ENCODE measurements at regions not wholly inside any gene's neighbourhood (a gene's known extent, or its start where the extent isn't known, plus 50 kb on each side); places are given as distances from the start of the nearest gene placed in this dataset.

DNA sequence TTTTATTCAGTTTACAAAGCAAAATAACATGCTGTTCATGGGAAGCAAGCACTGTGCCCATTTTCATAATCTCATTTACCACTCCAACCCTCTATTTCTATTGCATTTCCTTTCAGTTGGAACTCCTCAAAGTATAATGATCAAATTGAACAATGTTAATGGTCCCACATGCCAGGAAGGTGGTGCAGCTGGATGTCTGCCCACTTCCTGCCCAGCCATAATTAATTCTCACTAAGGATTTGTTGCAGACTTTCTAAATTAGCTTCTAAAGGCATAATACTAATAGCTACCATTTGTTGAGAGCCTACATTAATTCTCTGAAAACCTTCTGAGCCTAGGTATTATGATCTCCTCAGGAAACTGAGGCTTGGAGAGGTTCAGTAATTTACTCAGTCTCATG, 316.1 kb upstream of the TPM1 start:
- TF ChIP-seq FOXM1 (IDR thresholded peaks at IDR 0.05; ENCODE audit: borderline replicate concordance, low read depth) (0 out of 2 replicates have a peak, but pooled peaks have one; percentile 26), TEAD4 (IDR thresholded peaks at IDR 0.05) (0 out of 2 replicates have a peak, but pooled peaks have one; percentile 5), NFIC (IDR thresholded peaks at IDR 0.05) (peak; percentile 70), TCF12 (IDR thresholded peaks at IDR 0.05; ENCODE audit: low read depth) (no peak), YY1 (IDR thresholded peaks at IDR 0.05; ENCODE audit: low read depth) (no peak), EP300 (IDR thresholded peaks at IDR 0.05; ENCODE audit: borderline replicate concordance) (peak; percentile 35; the same call in 1 of the 2 replicates)
- TF ChIP-seq, protein P1, sequence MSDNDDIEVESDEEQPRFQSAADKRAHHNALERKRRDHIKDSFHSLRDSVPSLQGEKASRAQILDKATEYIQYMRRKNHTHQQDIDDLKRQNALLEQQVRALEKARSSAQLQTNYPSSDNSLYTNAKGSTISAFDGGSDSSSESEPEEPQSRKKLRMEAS (IDR thresholded peaks at IDR 0.05) = peak; percentile 64

DNA sequence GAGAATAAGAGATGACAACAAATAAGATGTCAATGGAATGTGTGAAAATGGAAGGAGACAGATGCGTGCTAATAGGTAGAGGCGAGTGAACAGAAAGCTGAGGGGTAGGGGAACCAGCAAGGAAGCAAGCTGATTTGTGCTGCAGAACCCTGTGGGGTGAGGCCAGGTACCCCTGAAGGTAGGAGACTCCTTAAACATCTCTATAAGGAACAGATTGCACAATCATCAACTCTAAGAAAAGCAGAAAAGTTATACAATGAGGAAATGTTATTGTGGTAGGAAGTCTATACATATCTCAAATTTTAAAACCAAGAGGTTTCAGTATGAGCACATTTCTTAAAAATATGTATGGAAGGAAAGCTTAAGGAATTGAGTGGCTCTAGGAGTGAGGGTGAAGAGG, 315.0 kb upstream of the TPM1 start:
- TF ChIP-seq YY1 (IDR thresholded peaks at IDR 0.05; ENCODE audit: low read depth) (no peak), CEBPB (IDR thresholded peaks at IDR 0.05) (peak; percentile 73)

DNA sequence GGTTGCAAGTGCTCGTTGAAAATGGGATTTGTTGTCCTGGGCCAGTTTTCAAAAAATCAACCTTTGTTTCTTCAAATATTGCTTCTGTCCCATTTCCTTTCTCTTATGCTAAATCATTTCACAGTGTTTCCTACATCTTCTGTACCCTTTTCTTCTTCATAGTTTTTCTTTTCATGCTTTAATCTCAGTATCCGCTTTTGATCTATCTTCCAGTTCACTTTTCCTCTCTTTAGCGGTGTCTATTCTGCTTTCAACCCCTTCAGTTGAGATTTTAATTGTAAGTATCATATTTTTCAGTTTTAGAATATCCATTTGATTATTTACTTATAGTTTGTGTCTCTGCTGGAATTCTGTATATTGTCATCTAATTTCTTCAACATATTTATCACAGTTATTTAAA, 311.7 kb upstream of the TPM1 start:
- TF ChIP-seq YY1 (IDR thresholded peaks at IDR 0.05; ENCODE audit: low read depth) = no peak
- TF ChIP-seq EP300 (IDR thresholded peaks at IDR 0.05; ENCODE audit: borderline replicate concordance) = no peak
- no peak for TF ChIP-seq NFIC (IDR thresholded peaks at IDR 0.05)

DNA sequence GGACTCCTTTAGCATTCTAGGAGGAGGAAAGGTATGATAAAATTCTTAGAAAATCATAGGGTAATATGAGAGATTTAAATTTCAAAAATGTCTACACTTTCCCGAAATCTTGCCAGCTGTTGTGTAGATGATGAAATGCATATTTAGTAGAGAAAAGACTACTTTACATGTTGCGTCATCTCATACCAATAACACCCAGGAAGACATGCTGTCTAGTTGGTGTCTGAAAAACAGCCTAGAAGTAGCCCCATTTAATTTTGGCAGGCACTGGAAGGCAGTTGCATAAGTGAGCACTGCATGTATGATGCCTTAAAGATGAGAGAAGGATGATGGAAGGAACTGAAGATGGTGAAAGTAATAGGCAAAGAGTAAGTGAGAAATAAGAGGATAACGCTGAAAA, 310.5 kb upstream of the TPM1 start:
- TF ChIP-seq, protein P2, sequence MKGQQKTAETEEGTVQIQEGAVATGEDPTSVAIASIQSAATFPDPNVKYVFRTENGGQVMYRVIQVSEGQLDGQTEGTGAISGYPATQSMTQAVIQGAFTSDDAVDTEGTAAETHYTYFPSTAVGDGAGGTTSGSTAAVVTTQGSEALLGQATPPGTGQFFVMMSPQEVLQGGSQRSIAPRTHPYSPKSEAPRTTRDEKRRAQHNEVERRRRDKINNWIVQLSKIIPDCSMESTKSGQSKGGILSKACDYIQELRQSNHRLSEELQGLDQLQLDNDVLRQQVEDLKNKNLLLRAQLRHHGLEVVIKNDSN (IDR thresholded peaks at IDR 0.05) = no peak
- TF ChIP-seq FOXM1 (IDR thresholded peaks at IDR 0.05; ENCODE audit: borderline replicate concordance, low read depth) (no peak), NFIC (IDR thresholded peaks at IDR 0.05) (no peak), ZBTB7A (IDR thresholded peaks at IDR 0.05; ENCODE audit: low read depth) (no peak), YY1 (IDR thresholded peaks at IDR 0.05; ENCODE audit: low read depth) (no peak), EP300 (IDR thresholded peaks at IDR 0.05; ENCODE audit: borderline replicate concordance) (no peak), TCF12 (IDR thresholded peaks at IDR 0.05; ENCODE audit: low read depth) (no peak), TEAD4 (IDR thresholded peaks at IDR 0.05) (no peak), RAD21 (IDR thresholded peaks at IDR 0.05; ENCODE audit: low read depth) (no peak), CREB1 (IDR thresholded peaks at IDR 0.05; ENCODE audit: low read depth) (no peak), TAF1 (IDR thresholded peaks at IDR 0.05; ENCODE audit: low read depth) (no peak), CEBPB (IDR thresholded peaks at IDR 0.05) (no peak), EGR1 (IDR thresholded peaks at IDR 0.05) (no peak)
- TF ChIP-seq, protein P1 (IDR thresholded peaks at IDR 0.05) = no peak
- TF ChIP-seq, protein P3, sequence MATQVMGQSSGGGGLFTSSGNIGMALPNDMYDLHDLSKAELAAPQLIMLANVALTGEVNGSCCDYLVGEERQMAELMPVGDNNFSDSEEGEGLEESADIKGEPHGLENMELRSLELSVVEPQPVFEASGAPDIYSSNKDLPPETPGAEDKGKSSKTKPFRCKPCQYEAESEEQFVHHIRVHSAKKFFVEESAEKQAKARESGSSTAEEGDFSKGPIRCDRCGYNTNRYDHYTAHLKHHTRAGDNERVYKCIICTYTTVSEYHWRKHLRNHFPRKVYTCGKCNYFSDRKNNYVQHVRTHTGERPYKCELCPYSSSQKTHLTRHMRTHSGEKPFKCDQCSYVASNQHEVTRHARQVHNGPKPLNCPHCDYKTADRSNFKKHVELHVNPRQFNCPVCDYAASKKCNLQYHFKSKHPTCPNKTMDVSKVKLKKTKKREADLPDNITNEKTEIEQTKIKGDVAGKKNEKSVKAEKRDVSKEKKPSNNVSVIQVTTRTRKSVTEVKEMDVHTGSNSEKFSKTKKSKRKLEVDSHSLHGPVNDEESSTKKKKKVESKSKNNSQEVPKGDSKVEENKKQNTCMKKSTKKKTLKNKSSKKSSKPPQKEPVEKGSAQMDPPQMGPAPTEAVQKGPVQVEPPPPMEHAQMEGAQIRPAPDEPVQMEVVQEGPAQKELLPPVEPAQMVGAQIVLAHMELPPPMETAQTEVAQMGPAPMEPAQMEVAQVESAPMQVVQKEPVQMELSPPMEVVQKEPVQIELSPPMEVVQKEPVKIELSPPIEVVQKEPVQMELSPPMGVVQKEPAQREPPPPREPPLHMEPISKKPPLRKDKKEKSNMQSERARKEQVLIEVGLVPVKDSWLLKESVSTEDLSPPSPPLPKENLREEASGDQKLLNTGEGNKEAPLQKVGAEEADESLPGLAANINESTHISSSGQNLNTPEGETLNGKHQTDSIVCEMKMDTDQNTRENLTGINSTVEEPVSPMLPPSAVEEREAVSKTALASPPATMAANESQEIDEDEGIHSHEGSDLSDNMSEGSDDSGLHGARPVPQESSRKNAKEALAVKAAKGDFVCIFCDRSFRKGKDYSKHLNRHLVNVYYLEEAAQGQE (IDR thresholded peaks at IDR 0.05; ENCODE audit: low read depth) = no peak

DNA sequence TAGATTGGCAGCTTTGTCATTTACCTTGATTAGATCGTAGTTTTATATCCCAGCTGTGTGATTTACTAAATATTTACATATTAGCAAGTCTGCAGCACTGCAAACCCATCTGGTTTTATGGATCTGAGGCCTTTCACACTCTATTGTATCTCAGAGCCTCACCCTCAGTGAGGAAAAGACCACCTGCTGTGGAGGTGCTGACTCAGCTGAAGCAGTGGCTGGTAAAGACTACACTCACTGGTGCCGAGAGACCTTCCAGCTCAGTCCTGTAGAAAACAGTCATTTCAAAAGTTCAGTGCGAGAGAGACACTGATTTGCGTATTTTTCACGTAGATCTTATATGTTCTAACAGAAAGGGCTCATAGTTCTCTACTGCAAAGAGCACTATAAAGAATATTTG, 307.8 kb upstream of the TPM1 start:
- TF ChIP-seq FOXM1 (IDR thresholded peaks at IDR 0.05; ENCODE audit: borderline replicate concordance, low read depth) (no peak), EGR1 (IDR thresholded peaks at IDR 0.05) (no peak), CREB1 (IDR thresholded peaks at IDR 0.05; ENCODE audit: low read depth) (no peak), ZBTB7A (IDR thresholded peaks at IDR 0.05; ENCODE audit: low read depth) (no peak), TEAD4 (IDR thresholded peaks at IDR 0.05) (no peak), TAF1 (IDR thresholded peaks at IDR 0.05; ENCODE audit: low read depth) (no peak), EP300 (IDR thresholded peaks at IDR 0.05; ENCODE audit: borderline replicate concordance) (no peak), YY1 (IDR thresholded peaks at IDR 0.05; ENCODE audit: low read depth) (no peak), RAD21 (IDR thresholded peaks at IDR 0.05; ENCODE audit: low read depth) (no peak), TCF12 (IDR thresholded peaks at IDR 0.05; ENCODE audit: low read depth) (no peak), NFIC (IDR thresholded peaks at IDR 0.05) (no peak), CEBPB (IDR thresholded peaks at IDR 0.05) (no peak)
- TF ChIP-seq, protein P1 (IDR thresholded peaks at IDR 0.05) = no peak
- TF ChIP-seq, protein P3 (IDR thresholded peaks at IDR 0.05; ENCODE audit: low read depth) = no peak
- TF ChIP-seq, protein P2 (IDR thresholded peaks at IDR 0.05) = no peak

DNA sequence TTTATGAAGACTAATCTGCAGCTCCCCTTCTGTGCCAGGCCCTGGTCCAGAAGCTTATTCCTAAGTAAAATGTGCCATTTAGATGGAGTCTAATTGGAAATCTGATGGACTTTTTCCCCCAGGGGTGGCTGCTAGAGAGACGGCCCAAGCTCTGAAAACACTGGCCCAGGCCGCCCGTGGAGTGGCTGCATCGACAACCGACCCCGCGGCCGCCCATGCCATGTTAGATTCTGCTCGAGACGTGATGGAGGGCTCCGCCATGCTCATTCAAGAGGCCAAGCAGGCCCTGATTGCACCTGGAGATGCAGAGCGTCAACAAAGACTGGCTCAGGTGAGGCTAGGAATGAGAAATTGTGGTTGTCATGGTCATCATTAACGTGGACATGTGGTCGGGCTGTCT, 305.8 kb upstream of the TPM1 start:
- TF ChIP-seq CREB1 (IDR thresholded peaks at IDR 0.05; ENCODE audit: low read depth) (no peak), EP300 (IDR thresholded peaks at IDR 0.05; ENCODE audit: borderline replicate concordance) (no peak), TAF1 (IDR thresholded peaks at IDR 0.05; ENCODE audit: low read depth) (no peak), NFIC (IDR thresholded peaks at IDR 0.05) (no peak), RAD21 (IDR thresholded peaks at IDR 0.05; ENCODE audit: low read depth) (no peak), ZBTB7A (IDR thresholded peaks at IDR 0.05; ENCODE audit: low read depth) (no peak), TCF12 (IDR thresholded peaks at IDR 0.05; ENCODE audit: low read depth) (no peak), CEBPB (IDR thresholded peaks at IDR 0.05) (no peak), YY1 (IDR thresholded peaks at IDR 0.05; ENCODE audit: low read depth) (no peak), FOXM1 (IDR thresholded peaks at IDR 0.05; ENCODE audit: borderline replicate concordance, low read depth) (no peak), TEAD4 (IDR thresholded peaks at IDR 0.05) (no peak), EGR1 (IDR thresholded peaks at IDR 0.05) (no peak)
- TF ChIP-seq, protein P2 (IDR thresholded peaks at IDR 0.05) = no peak
- TF ChIP-seq, protein P1 (IDR thresholded peaks at IDR 0.05) = no peak
- TF ChIP-seq, protein P3 (IDR thresholded peaks at IDR 0.05; ENCODE audit: low read depth) = no peak
